ENCODE measurements at regions not wholly inside any gene's neighbourhood (a gene's known extent, or its start where the extent isn't known, plus 50 kb on each side); places are given as distances from the start of the nearest gene placed in this dataset.
"Not testable (repeated sequence)": the region's sequence is repeated elsewhere in the genome, so short reads cannot be mapped to it uniquely, and the experiment has no call there.

DNA sequence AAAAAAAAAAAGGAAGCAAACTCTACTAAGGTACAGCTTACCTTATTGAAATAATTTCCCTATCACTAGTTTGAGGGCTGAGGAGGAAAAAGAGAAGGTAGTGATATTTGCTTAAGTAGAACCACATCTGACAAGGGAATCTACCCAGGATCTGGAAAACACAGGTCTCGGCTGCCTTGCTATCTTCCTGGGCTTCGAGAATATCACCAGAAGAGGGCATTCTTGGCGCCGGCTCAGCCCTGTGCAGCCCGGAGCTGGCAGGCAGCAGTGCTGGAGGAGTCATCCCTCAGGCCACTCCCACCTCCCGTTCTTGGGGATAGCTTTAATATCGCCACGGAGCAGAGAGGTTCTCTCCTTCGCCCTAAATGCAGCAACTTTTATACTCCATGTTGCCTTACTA, 1181.2 kb downstream of the VRK1 start:
- peak; percentile 89 for ATAC-seq (ENCODE audit: poor library complexity)

DNA sequence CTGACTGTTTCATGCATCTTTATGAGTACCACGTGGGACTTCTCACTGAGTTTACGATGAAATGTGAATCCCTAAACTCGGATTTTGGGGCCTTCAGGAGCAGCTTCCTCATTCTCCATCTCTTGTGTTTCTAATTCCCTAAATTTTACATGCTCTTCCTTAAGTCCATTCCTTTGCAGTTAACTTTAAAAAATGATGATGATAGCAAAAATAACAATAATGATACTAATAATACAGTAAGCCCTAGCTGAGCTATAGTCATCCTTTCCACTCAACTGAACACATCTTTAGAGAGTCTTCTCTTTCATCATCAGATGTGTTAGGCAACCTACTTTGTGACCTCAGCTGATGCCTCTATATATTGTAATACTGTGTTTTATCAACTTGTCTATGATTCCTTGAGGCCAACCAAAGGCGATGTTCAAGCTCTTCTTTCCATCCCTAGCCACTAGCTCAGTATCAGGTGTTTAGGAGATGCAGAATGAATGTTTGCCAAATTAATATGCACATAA, 1196.4 kb downstream of the VRK1 start:
- ATAC-seq (ENCODE audit: poor library complexity), result no peak
- intact Hi-C loops (cut with DNase I), result no loop called here
- DNase-seq, result no peak

More for the DNA sequence above, 1181.2 kb downstream of the VRK1 start:
- intact Hi-C loops (cut with DNase I), result no loop called here
- DNase-seq, result peak; percentile 86

GRCh38 chr14:97994020-97994531, 1196.9 kb downstream of the VRK1 start:
- intact Hi-C loops (cut with DNase I), result no loop called here
- ATAC-seq (ENCODE audit: poor library complexity) (no peak), DNase-seq (no peak)

GRCh38 chr14:97995038-97995437, 1197.9 kb downstream of the VRK1 start:
- ATAC-seq (ENCODE audit: poor library complexity), result no peak

GRCh38 chr14:97995531-97995930, 1198.3 kb downstream of the VRK1 start:
- DNase-seq (no peak), ATAC-seq (ENCODE audit: poor library complexity) (no peak)
- intact Hi-C loops (cut with DNase I), result no loop called here

More at GRCh38 chr14:97995038-97995437, 1197.9 kb downstream of the VRK1 start:
- no peak for DNase-seq
- intact Hi-C loops (cut with DNase I), result no loop called here

- ATAC-seq (ENCODE audit: poor library complexity) (no peak), DNase-seq (no peak)
- intact Hi-C loops (cut with DNase I), result no loop called here
Measured at GRCh38 chr14:98006008-98006407, 1208.8 kb downstream of the VRK1 start.

DNA sequence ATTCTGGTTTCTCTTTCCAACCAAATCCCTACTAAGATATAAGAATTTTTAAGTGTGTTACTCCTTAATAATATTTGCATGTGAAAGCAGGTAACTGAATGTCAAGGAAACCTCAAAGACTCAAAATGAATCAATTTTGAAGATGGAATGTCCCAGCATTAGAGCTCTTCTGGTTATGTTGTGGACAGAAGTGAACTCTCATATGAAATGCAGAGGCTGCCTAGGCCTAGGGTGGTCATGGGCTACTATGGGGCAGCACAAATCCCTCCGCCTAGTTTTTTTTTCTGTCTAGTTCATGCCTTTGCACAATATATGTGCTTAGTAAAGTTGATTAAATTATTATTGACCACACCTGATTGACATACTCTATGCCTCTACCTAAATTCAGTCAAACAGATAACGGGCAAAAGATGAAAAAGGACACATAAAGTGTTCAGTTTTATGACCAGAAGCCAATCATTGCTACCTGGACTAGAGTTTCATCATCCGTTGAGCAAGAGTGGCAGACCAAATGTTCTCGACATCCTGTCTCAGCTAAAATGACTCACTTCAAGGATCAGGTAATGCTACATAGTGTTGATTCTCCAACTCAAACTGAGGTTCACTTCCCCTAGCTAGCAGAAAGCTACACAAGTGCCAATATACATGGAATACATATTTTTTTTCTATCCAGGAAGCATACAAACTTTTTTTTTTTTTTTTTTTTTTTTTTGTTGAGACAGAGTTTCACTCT, 1211.4 kb downstream of the VRK1 start:
- intact Hi-C loops (cut with DNase I), result no loop called here
- DNase-seq, result no peak
- no peak for ATAC-seq (ENCODE audit: poor library complexity)

DNA sequence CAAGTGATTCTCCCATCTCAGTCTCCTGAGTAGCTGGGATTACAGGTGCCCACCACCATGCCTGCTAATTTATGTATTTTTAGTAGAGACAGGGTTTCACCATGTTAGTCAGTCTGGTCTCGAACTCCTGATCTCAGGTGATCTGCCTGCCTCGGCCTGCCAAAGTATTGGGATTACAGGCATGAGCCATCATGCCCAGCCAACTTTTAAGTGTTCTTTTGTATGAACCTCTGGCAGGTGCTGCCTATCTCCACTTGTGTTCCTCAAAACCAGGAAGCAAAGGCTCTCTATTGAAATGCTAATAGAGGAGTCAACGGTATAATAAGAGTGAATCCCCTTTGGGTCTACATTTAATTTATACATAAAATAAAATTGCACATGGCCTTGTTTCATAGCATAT, 1212.0 kb downstream of the VRK1 start:
- DNase-seq; intact Hi-C loops (cut with DNase I); ATAC-seq (ENCODE audit: poor library complexity): not testable (repeated sequence)

GRCh38 chr14:98010784-98011183, 1213.6 kb downstream of the VRK1 start:
- DNase-seq (no peak), ATAC-seq (ENCODE audit: poor library complexity) (no peak)
- intact Hi-C loops (cut with DNase I), result no loop called here

GRCh38 chr14:98014851-98015615, 1217.9 kb downstream of the VRK1 start:
- intact Hi-C loops (cut with DNase I), result no loop called here
- no peak for ATAC-seq (ENCODE audit: poor library complexity)
- DNase-seq, result no peak

- no peak for DNase-seq
- intact Hi-C loops (cut with DNase I), result no loop called here
- ATAC-seq (ENCODE audit: poor library complexity), result no peak
Measured at GRCh38 chr14:98015921-98016320, 1218.7 kb downstream of the VRK1 start.

DNA sequence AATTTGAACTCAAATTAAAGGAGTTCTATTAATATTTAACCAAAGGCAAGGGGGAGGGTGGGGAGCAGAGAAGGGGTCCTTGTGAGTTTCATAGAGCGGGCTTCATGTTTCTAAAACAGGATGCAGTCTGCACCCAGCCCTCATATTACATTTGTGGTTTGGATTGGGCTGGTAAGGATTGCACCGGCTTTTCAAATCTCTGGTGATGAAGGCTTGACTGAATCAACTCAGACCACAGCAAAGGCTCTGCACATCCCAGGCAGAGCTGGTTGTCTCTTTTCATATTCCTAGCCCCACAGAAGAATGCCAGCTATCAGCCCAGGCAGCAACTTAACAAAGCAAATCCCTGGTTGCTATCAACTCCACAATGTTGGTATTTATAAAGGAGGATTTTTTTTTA, 1221.4 kb downstream of the VRK1 start:
- intact Hi-C loops (cut with DNase I), result no loop called here
- no peak for DNase-seq
- no peak for ATAC-seq (ENCODE audit: poor library complexity)

GRCh38 chr14:98022541-98023520, 1225.6 kb downstream of the VRK1 start:
- intact Hi-C loops (cut with DNase I), result no loop called here
- ATAC-seq (ENCODE audit: poor library complexity) (no peak), DNase-seq (no peak)

GRCh38 chr14:98028162-98028561, 1231.0 kb downstream of the VRK1 start:
- DNase-seq, result no peak
- intact Hi-C loops (cut with DNase I), result no loop called here
- no peak for ATAC-seq (ENCODE audit: poor library complexity)

- intact Hi-C loops (cut with DNase I), result no loop called here
- no peak for DNase-seq
- no peak for ATAC-seq (ENCODE audit: poor library complexity)
Measured at GRCh38 chr14:98035396-98035795, 1236.6 kb downstream of the BCL11B start.

- DNase-seq (no peak), ATAC-seq (ENCODE audit: poor library complexity) (no peak)
- intact Hi-C loops (cut with DNase I), result no loop called here
Measured at GRCh38 chr14:98037831-98038230, 1234.2 kb downstream of the BCL11B start.

DNA sequence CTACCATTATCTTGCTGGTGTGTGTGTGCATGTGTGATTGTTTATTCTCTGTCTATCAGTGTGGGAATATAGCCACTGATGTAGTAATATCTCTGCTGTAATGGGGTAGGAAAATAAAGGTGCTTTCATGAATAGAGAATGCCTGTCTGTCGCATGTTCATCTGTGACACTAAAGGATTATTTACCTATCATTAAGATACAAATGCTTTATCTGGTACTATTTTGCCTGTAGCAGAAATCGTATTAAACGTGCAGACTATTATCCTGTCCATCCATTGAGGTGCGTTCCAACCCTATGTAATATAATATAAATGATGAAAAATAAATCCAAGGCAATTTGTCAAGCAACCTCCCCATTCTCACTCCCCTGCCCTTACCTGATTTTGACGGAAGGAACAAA, 1215.1 kb downstream of the BCL11B start:
- intact Hi-C loops (cut with DNase I), result no loop called here
- DNase-seq (no peak), ATAC-seq (ENCODE audit: poor library complexity) (no peak)

GRCh38 chr14:98059106-98059505, 1212.9 kb downstream of the BCL11B start:
- intact Hi-C loops (cut with DNase I), result no loop called here
- ATAC-seq (ENCODE audit: poor library complexity), result no peak

GRCh38 chr14:98062083-98062482, 1209.9 kb downstream of the BCL11B start:
- intact Hi-C loops (cut with DNase I), result no loop called here

More at GRCh38 chr14:98059106-98059505, 1212.9 kb downstream of the BCL11B start:
- DNase-seq, result no peak

More at GRCh38 chr14:98062083-98062482, 1209.9 kb downstream of the BCL11B start:
- DNase-seq (no peak), ATAC-seq (ENCODE audit: poor library complexity) (no peak)
